HG03045 (cell line): ENCODE measurements at regions not wholly inside any gene's neighbourhood (a gene's known extent, or its start where the extent isn't known, plus 50 kb on each side); places are given as distances from the start of the nearest gene placed in this dataset.

Experiments used
- ATAC-seq: cut with Tn5 transposase; IDR thresholded peaks from one replicate; pipeline ENCODE4 v1.9.1; 2021; ENCODE audit warnings: mild to moderate bottlenecking, moderate library complexity; ENCODE audit not compliant: unreplicated experiment

GRCh38 chr13:76379341-76380105, 506.7 kb downstream of the KCTD12 start:
- ATAC-seq, result no peak

GRCh38 chr13:76378767-76379166, 507.4 kb downstream of the KCTD12 start:
- ATAC-seq, result no peak

GRCh38 chr13:76363682-76364289, 522.4 kb downstream of the KCTD12 start:
- ATAC-seq, result no peak

GRCh38 chr13:76361868-76362267, 524.3 kb downstream of the KCTD12 start:
- no peak for ATAC-seq

- no peak for ATAC-seq
These were observed 534.5 kb downstream of the KCTD12 start for GRCh38 chr13:76351541-76352229.

- ATAC-seq, result no peak
These were observed 535.8 kb downstream of the KCTD12 start for GRCh38 chr13:76350399-76350798.

- no peak for ATAC-seq
These were observed 536.5 kb downstream of the KCTD12 start for GRCh38 chr13:76349700-76350099.

GRCh38 chr13:76339649-76340048, 546.6 kb downstream of the KCTD12 start:
- no peak for ATAC-seq

- ATAC-seq, result no peak
These were observed 548.2 kb downstream of the KCTD12 start for GRCh38 chr13:76338003-76338402.

GRCh38 chr13:76336889-76337844, 549.0 kb downstream of the KCTD12 start:
- no peak for ATAC-seq

- ATAC-seq, result no peak
These were observed 550.7 kb downstream of the KCTD12 start for GRCh38 chr13:76335463-76335862.

GRCh38 chr13:76331943-76332712, 554.1 kb downstream of the KCTD12 start:
- no peak for ATAC-seq

- ATAC-seq, result no peak
These were observed 555.4 kb downstream of the KCTD12 start for GRCh38 chr13:76330761-76331160.

- ATAC-seq, result no peak
These were observed 556.2 kb downstream of the KCTD12 start for GRCh38 chr13:76329866-76330580.

- no peak for ATAC-seq
These were observed 557.2 kb downstream of the KCTD12 start for GRCh38 chr13:76329004-76329403.

- ATAC-seq, result no peak
These were observed 559.9 kb downstream of the KCTD12 start for GRCh38 chr13:76326343-76326742.

- no peak for ATAC-seq
These were observed 566.3 kb downstream of the KCTD12 start for GRCh38 chr13:76319921-76320320.

- ATAC-seq, result no peak
These were observed 569.1 kb downstream of the KCTD12 start for GRCh38 chr13:76316998-76317527.

- ATAC-seq, result no peak
These were observed 571.7 kb downstream of the KCTD12 start for GRCh38 chr13:76314495-76314894.
